ENCODE measurements at regions not wholly inside any gene's neighbourhood (a gene's known extent, or its start where the extent isn't known, plus 50 kb on each side); places are given as distances from the start of the nearest gene placed in this dataset.

GRCh38 chr4:19806865-19807264 is 444.8 kb upstream of the SLIT2 start:
- 22 to 48% (median 36%) methylated on average over 1 of the region's 1 CpG for WGBS, 5 donors
- no peaks in the 10 kb centered on the region for H3K36me3 ChIP-seq
- TF ChIP-seq CTCF (IDR thresholded peaks at IDR 0.05 in 8 of 11, conservative IDR thresholded peaks at IDR 0.05 in 3 of 11), result no peak
- no peak for TF ChIP-seq POLR2AphosphoS5 (IDR thresholded peaks at IDR 0.05)
- TF ChIP-seq POLR2A (IDR thresholded peaks at IDR 0.05), result no peak
- H3K4me1 ChIP-seq, result no peaks in the 10 kb centered on the region
- no peaks in the 10 kb centered on the region for H3K9me3 ChIP-seq
- H3K4me3 ChIP-seq, result no peak overlapping the region
- intact Hi-C loops (cut with DNase I; ENCODE audit: low total_unique reads), result no loop called here
- H3K27ac ChIP-seq, result no peak overlapping the region
- H3K27me3 ChIP-seq (replicated peaks in 1 of 7), result no peaks in the 10 kb centered on the region
- DNase-seq, result no peak

- TF ChIP-seq CTCF (IDR thresholded peaks at IDR 0.05 in 8 of 11, conservative IDR thresholded peaks at IDR 0.05 in 3 of 11), result no peak
- TF ChIP-seq POLR2A (IDR thresholded peaks at IDR 0.05), result no peak
- TF ChIP-seq POLR2AphosphoS5 (IDR thresholded peaks at IDR 0.05), result no peak
- DNase-seq, result no peak
- 74 to 87% (median 86%) methylated on average over 2 of the region's 2 CpGs for WGBS, 5 donors
- H3K4me3 ChIP-seq, result no peak overlapping the region
- no peaks in the 10 kb centered on the region for H3K4me1 ChIP-seq
- no peak overlapping the region for H3K27ac ChIP-seq
- no peaks in the 10 kb centered on the region for H3K27me3 ChIP-seq (replicated peaks in 1 of 7)
- intact Hi-C loops (cut with DNase I; ENCODE audit: low total_unique reads), result no loop called here
- no peaks in the 10 kb centered on the region for H3K36me3 ChIP-seq
- no peaks in the 10 kb centered on the region for H3K9me3 ChIP-seq
Measured at GRCh38 chr4:19803406-19803805, 448.3 kb upstream of the SLIT2 start.

GRCh38 chr4:19793831-19794230 is 457.9 kb upstream of the SLIT2 start:
- Histone ChIP-seq H3K9me3 (peaks cover 0 to 5% (median 0%) of the 10 kb centered on the region in 8 donors), H3K27ac (no peak overlapping the region), H3K4me3 (no peak overlapping the region), H3K36me3 (no peaks in the 10 kb centered on the region), H3K4me1 (no peaks in the 10 kb centered on the region), H3K27me3 (replicated peaks in 1 of 7) (no peaks in the 10 kb centered on the region)
- no peak for DNase-seq
- TF ChIP-seq CTCF (IDR thresholded peaks at IDR 0.05 in 8 of 11, conservative IDR thresholded peaks at IDR 0.05 in 3 of 11), result no peak
- TF ChIP-seq POLR2A (IDR thresholded peaks at IDR 0.05), result no peak
- TF ChIP-seq POLR2AphosphoS5 (IDR thresholded peaks at IDR 0.05), result no peak
- intact Hi-C loops (cut with DNase I; ENCODE audit: low total_unique reads), result no loop called here

- Histone ChIP-seq H3K4me1 (no peaks in the 10 kb centered on the region), H3K27me3 (replicated peaks in 1 of 7) (no peaks in the 10 kb centered on the region), H3K9me3 (no peaks in the 10 kb centered on the region), H3K36me3 (no peaks in the 10 kb centered on the region), H3K27ac (no peak overlapping the region), H3K4me3 (no peak overlapping the region)
- WGBS, 5 donors, result 56 to 76% (median 62%) methylated on average over 5 of the region's 5 CpGs
- TF ChIP-seq POLR2AphosphoS5 (IDR thresholded peaks at IDR 0.05) (no peak), POLR2A (IDR thresholded peaks at IDR 0.05) (no peak), CTCF (IDR thresholded peaks at IDR 0.05 in 8 of 11, conservative IDR thresholded peaks at IDR 0.05 in 3 of 11) (no peak)
- DNase-seq, result no peak
- intact Hi-C loops (cut with DNase I; ENCODE audit: low total_unique reads), result no loop called here
Measured at GRCh38 chr4:19791422-19792123, 460.1 kb upstream of the SLIT2 start.
